ENCODE measurements at regions not wholly inside any gene's neighbourhood (a gene's known extent, or its start where the extent isn't known, plus 50 kb on each side); places are given as distances from the start of the nearest gene placed in this dataset.

GRCh38 chr6:170160031-170160627, 130.7 kb downstream of the DLL1 start:
- DNase-seq (peak in 1 of 4 donors; percentile 6), ATAC-seq (no peak)
- Histone ChIP-seq H3K27ac (no peak overlapping the region), H3K9me3 (no peaks in the 10 kb centered on the region), H3K4me3 (no peak overlapping the region), H3K27me3 (no peaks in the 10 kb centered on the region), H3K4me1 (no peaks in the 10 kb centered on the region), H3K36me3 (replicated peaks in 1 of 2; ENCODE audit: insufficient read depth in 1 of 2, low read depth in 2 of 2) (no peaks in the 10 kb centered on the region)
- intact Hi-C loops (cut with DNase I) = no loop called here
- WGBS, 2 donors = 79 to 86% methylated on average over 28 to 34 of the region's 40 CpGs
- TF ChIP-seq CTCF (IDR thresholded peaks at IDR 0.05) = no peak

- no peaks in the 10 kb centered on the region for H3K27me3 ChIP-seq
- no peaks in the 10 kb centered on the region for H3K36me3 ChIP-seq (replicated peaks in 1 of 2; ENCODE audit: insufficient read depth in 1 of 2, low read depth in 2 of 2)
- no peak overlapping the region for H3K27ac ChIP-seq
- DNase-seq = peak in 2 of 4 donors; percentile 4 to 8
- intact Hi-C loops (cut with DNase I) = no loop called here
- no peak overlapping the region for H3K4me3 ChIP-seq
- ATAC-seq = no peak
- 81 to 84% methylated on average over 15 to 45 of the region's 53 CpGs for WGBS, 2 donors
- TF ChIP-seq CTCF (IDR thresholded peaks at IDR 0.05) (no peak), POLR2A (IDR thresholded peaks at IDR 0.05) (no peak)
- no peaks in the 10 kb centered on the region for H3K4me1 ChIP-seq
- H3K9me3 ChIP-seq = no peaks in the 10 kb centered on the region
Measured at GRCh38 chr6:170159022-170159965, 131.6 kb downstream of the DLL1 start.

- H3K4me3 ChIP-seq = no peak overlapping the region
- no peaks in the 10 kb centered on the region for H3K9me3 ChIP-seq
- DNase-seq = no peak
- H3K36me3 ChIP-seq (replicated peaks in 1 of 2; ENCODE audit: insufficient read depth in 1 of 2, low read depth in 2 of 2) = no peaks in the 10 kb centered on the region
- H3K4me1 ChIP-seq = peaks cover 3% of the 10 kb centered on the region
- no peak for TF ChIP-seq CTCF (IDR thresholded peaks at IDR 0.05)
- TF ChIP-seq POLR2A (IDR thresholded peaks at IDR 0.05) = no peak
- no peak for ATAC-seq
- 82 to 88% methylated on average over 28 to 29 of the region's 29 CpGs for WGBS, 2 donors
- intact Hi-C loops (cut with DNase I) = no loop called here
- H3K27me3 ChIP-seq = no peaks in the 10 kb centered on the region
- no peak overlapping the region for H3K27ac ChIP-seq
Measured at GRCh38 chr6:170158296-170159021, 132.4 kb downstream of the DLL1 start.

GRCh38 chr6:170157567-170158218, 133.2 kb downstream of the DLL1 start:
- no peaks in the 10 kb centered on the region for H3K27me3 ChIP-seq
- H3K4me1 ChIP-seq = peaks cover 10% of the 10 kb centered on the region
- WGBS, 2 donors = 82% methylated on average over 28 of the region's 28 CpGs
- no peak for DNase-seq
- no peaks in the 10 kb centered on the region for H3K36me3 ChIP-seq (replicated peaks in 1 of 2; ENCODE audit: insufficient read depth in 1 of 2, low read depth in 2 of 2)
- no peak overlapping the region for H3K4me3 ChIP-seq
- no peak for ATAC-seq
- no peak overlapping the region for H3K27ac ChIP-seq
- intact Hi-C loops (cut with DNase I) = no loop called here
- no peak for TF ChIP-seq POLR2A (IDR thresholded peaks at IDR 0.05)
- no peak for TF ChIP-seq CTCF (IDR thresholded peaks at IDR 0.05)
- no peaks in the 10 kb centered on the region for H3K9me3 ChIP-seq

Measured in body of pancreas (tissue), 4 donors.